ENCODE measurements at regions not wholly inside any gene's neighbourhood (a gene's known extent, or its start where the extent isn't known, plus 50 kb on each side); places are given as distances from the start of the nearest gene placed in this dataset.

DNA sequence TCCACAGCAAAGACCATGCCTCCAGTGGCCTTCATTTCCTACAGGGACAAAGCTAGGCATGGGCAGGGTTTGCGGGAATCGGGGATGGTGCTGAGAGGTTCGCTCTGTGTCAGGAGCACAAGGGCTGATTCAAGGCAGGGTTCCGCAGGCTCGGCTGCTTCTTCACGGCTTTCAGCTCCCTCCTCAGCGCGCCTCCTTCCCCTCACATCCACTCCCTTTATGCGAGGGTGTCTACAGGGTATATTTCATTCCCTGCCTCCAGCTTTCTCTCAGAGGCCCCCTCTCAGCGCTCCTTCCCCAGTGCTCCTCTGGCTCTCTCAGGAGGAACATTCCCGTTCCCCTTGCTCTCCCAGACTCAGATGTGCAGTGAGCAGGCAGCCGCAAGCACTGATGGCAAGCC lies 78.7 kb upstream of the ASB18 start:
- Histone ChIP-seq H3K27ac (ENCODE audit: insufficient read depth, low read length) (no peak overlapping the region), H3K4me3 (replicated peaks in 1 of 4; ENCODE audit: control extremely low read depth in 1 of 4, insufficient read depth in 1 of 4, low read depth in 3 of 4, low read length in 4 of 4) (no peak overlapping the region)
- no peak for DNase-seq (ENCODE audit: low read depth in 2 of 2)

DNA sequence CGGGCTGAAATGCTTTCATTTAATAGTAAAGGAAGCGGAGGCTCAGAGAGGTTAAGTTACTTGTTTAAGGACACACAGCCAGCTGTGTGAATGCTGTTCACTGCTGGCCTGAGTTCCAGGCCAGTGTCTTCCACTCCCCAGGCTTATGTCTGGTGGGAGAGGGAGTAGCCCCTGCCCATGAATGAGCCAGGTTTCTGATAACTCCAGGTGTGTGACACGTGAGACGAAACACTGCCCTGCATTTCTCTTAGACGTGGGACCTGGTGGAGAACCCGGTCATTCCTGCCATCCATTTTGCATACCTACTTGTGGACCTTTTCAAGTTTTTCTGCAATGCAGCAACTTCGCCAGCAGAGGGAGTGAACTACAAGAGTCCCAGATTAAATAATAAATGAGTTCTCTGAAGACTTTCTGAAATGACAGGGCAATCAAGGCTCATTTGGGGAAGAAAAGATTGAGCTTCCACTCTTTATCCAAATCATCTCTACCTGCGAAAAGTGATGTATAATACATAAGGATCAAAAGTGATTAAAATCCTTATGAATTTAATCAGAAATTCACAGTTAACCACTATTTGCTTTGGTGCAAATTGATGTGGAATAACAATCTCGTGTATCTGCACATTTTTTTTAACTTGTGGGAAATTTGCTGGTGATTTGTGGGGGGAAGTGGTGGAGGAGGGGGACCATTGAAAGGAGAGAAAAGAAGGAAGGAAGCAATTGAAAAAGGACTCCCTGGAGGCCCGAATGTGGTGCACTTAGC lies 79.4 kb upstream of the ASB18 start:
- TF ChIP-seq, protein P1, sequence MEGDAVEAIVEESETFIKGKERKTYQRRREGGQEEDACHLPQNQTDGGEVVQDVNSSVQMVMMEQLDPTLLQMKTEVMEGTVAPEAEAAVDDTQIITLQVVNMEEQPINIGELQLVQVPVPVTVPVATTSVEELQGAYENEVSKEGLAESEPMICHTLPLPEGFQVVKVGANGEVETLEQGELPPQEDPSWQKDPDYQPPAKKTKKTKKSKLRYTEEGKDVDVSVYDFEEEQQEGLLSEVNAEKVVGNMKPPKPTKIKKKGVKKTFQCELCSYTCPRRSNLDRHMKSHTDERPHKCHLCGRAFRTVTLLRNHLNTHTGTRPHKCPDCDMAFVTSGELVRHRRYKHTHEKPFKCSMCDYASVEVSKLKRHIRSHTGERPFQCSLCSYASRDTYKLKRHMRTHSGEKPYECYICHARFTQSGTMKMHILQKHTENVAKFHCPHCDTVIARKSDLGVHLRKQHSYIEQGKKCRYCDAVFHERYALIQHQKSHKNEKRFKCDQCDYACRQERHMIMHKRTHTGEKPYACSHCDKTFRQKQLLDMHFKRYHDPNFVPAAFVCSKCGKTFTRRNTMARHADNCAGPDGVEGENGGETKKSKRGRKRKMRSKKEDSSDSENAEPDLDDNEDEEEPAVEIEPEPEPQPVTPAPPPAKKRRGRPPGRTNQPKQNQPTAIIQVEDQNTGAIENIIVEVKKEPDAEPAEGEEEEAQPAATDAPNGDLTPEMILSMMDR (conservative IDR thresholded peaks at IDR 0.05 in 1 of 2, IDR thresholded peaks at IDR 0.05 in 1 of 2; ENCODE audit: low read depth in 1 of 2, low read length in 2 of 2) = peak; percentile 82 to 91
- TF ChIP-seq EZH2 (IDR thresholded peaks at IDR 0.05; ENCODE audit: low read length, missing control alignments) = no peak
- no peak overlapping the region for H3K4me3 ChIP-seq (replicated peaks in 1 of 4; ENCODE audit: control extremely low read depth in 1 of 4, insufficient read depth in 1 of 4, low read depth in 3 of 4, low read length in 4 of 4)
- H3K27ac ChIP-seq (ENCODE audit: insufficient read depth, low read length) = no peak overlapping the region
- H3K27me3 ChIP-seq (ENCODE audit: control insufficient read depth, insufficient read depth, low read length) = no peaks in the 10 kb centered on the region
- no peaks in the 10 kb centered on the region for H3K4me1 ChIP-seq (ENCODE audit: control insufficient read depth, extremely low read depth, insufficient read depth, low read length)
- H3K36me3 ChIP-seq (ENCODE audit: control insufficient read depth, insufficient read depth, low read length) = no peaks in the 10 kb centered on the region
- H4K20me1 ChIP-seq (ENCODE audit: control insufficient read depth, extremely low read depth, insufficient read depth, low read length) = no peaks in the 10 kb centered on the region
- H3K9me3 ChIP-seq (ENCODE audit: control insufficient read depth, insufficient read depth, low read depth, low read length) = no peaks in the 10 kb centered on the region
- no peaks in the 10 kb centered on the region for H3K79me2 ChIP-seq (ENCODE audit: control insufficient read depth, insufficient read depth, low read length)
- DNase-seq (ENCODE audit: low read depth in 2 of 2) = peak; percentile 69 to 81
- no peak overlapping the region for H3K9ac ChIP-seq (ENCODE audit: insufficient read depth, low read length)
- H2AFZ ChIP-seq (ENCODE audit: low read length) = no peak overlapping the region
- no peak overlapping the region for H3K4me2 ChIP-seq (ENCODE audit: extremely low read depth, insufficient read depth, low read length)

More for the DNA sequence above, 78.7 kb upstream of the ASB18 start:
- no peak for TF ChIP-seq EZH2 (IDR thresholded peaks at IDR 0.05; ENCODE audit: low read length, missing control alignments)
- TF ChIP-seq, protein P1 (conservative IDR thresholded peaks at IDR 0.05 in 1 of 2, IDR thresholded peaks at IDR 0.05 in 1 of 2; ENCODE audit: low read depth in 1 of 2, low read length in 2 of 2) = no peak
- Histone ChIP-seq H3K4me2 (ENCODE audit: extremely low read depth, insufficient read depth, low read length) (no peak overlapping the region), H4K20me1 (ENCODE audit: control insufficient read depth, extremely low read depth, insufficient read depth, low read length) (no peaks in the 10 kb centered on the region), H3K9ac (ENCODE audit: insufficient read depth, low read length) (no peak overlapping the region), H3K4me1 (ENCODE audit: control insufficient read depth, extremely low read depth, insufficient read depth, low read length) (no peaks in the 10 kb centered on the region), H3K27me3 (ENCODE audit: control insufficient read depth, insufficient read depth, low read length) (no peaks in the 10 kb centered on the region), H2AFZ (ENCODE audit: low read length) (no peak overlapping the region), H3K36me3 (ENCODE audit: control insufficient read depth, insufficient read depth, low read length) (no peaks in the 10 kb centered on the region), H3K9me3 (ENCODE audit: control insufficient read depth, insufficient read depth, low read depth, low read length) (no peaks in the 10 kb centered on the region), H3K79me2 (ENCODE audit: control insufficient read depth, insufficient read depth, low read length) (no peaks in the 10 kb centered on the region)

DNA sequence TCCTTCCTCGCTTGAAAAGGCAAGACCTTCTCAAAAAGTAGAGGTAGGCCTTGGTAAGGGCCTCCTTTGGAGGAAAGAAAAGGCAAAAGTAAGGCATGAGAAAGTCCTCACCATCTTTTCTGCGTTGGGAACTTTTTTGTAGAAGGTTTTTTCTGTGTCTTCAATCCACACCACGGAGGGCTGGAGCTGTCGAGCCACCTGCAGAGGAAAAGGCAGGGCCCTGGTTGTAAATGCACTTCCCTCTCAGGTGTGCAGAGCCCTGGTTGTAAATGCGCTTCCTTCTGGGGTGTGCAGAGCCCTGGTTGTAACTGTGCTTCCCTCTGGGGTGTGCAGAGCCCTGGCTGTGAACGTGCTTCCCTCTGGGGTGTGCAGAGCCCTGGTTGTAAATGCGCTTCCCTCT lies 80.2 kb upstream of the ASB18 start:
- TF ChIP-seq EZH2 (IDR thresholded peaks at IDR 0.05; ENCODE audit: low read length, missing control alignments) = no peak
- TF ChIP-seq, protein P1 (conservative IDR thresholded peaks at IDR 0.05 in 1 of 2, IDR thresholded peaks at IDR 0.05 in 1 of 2; ENCODE audit: low read depth in 1 of 2, low read length in 2 of 2) = no peak
- no peak for DNase-seq (ENCODE audit: low read depth in 2 of 2)
- Histone ChIP-seq H3K4me1 (ENCODE audit: control insufficient read depth, extremely low read depth, insufficient read depth, low read length) (no peaks in the 10 kb centered on the region), H3K79me2 (ENCODE audit: control insufficient read depth, insufficient read depth, low read length) (no peaks in the 10 kb centered on the region), H4K20me1 (ENCODE audit: control insufficient read depth, extremely low read depth, insufficient read depth, low read length) (no peaks in the 10 kb centered on the region), H2AFZ (ENCODE audit: low read length) (no peak overlapping the region), H3K9me3 (ENCODE audit: control insufficient read depth, insufficient read depth, low read depth, low read length) (no peaks in the 10 kb centered on the region), H3K4me3 (replicated peaks in 1 of 4; ENCODE audit: control extremely low read depth in 1 of 4, insufficient read depth in 1 of 4, low read depth in 3 of 4, low read length in 4 of 4) (no peak overlapping the region), H3K4me2 (ENCODE audit: extremely low read depth, insufficient read depth, low read length) (no peak overlapping the region), H3K27ac (ENCODE audit: insufficient read depth, low read length) (no peak overlapping the region), H3K36me3 (ENCODE audit: control insufficient read depth, insufficient read depth, low read length) (no peaks in the 10 kb centered on the region), H3K27me3 (ENCODE audit: control insufficient read depth, insufficient read depth, low read length) (no peaks in the 10 kb centered on the region), H3K9ac (ENCODE audit: insufficient read depth, low read length) (no peak overlapping the region)

All from fibroblast of lung (primary cell).